Lower leg skin (tissue), 4 donors: ENCODE measurements at regions not wholly inside any gene's neighbourhood (a gene's known extent, or its start where the extent isn't known, plus 50 kb on each side); places are given as distances from the start of the nearest gene placed in this dataset.

Experiments used
- DNase-seq, 2 donors: peaks; one replicate each; pipeline ENCODE4 v3.0.0-alpha.2; 2019; ENCODE audit warnings: low spot score in 2 of 2
- H3K4me3 ChIP-seq: fragments of 200-600 bp; sonication (generic); 2 replicates; pipeline ENCODE4 v1.5.1; 2017; ENCODE audit warnings: mild to moderate bottlenecking, low read depth; ENCODE audit not compliant: poor library complexity, severe bottlenecking
- POLR2A ChIP-seq, 2 donors: fragments of 450-650 bp; IDR thresholded peaks; one replicate each; pipeline ENCODE4 v1.6.1; 2016 to 2017; ENCODE audit warnings: antibody characterized with exemption in 2 of 2, mild to moderate bottlenecking in 1 of 2, moderate library complexity in 1 of 2
- WGBS, 2 donors: methylation state at CpG; one replicate each; pipeline ENCODE4 v1.1.5; 2018; 5-methylcytosine and 5-hydroxymethylcytosine counted together
- intact Hi-C: fragments of 100-400 bp; cut with DNase I; formaldehyde crosslinking; loops from one replicate; pipeline ENCODE4 v1.15.0; 2023; ENCODE audit warnings: low total_unique reads
- TF ChIP-seq, protein P1 (sequence below), 3 donors: fragments of 450-650 bp; IDR thresholded peaks; one replicate each; pipeline ENCODE4 v1.5.1; 2016; ENCODE audit warnings: antibody characterized with exemption in 3 of 3, mild to moderate bottlenecking in 3 of 3, moderate library complexity in 2 of 3

DNA sequence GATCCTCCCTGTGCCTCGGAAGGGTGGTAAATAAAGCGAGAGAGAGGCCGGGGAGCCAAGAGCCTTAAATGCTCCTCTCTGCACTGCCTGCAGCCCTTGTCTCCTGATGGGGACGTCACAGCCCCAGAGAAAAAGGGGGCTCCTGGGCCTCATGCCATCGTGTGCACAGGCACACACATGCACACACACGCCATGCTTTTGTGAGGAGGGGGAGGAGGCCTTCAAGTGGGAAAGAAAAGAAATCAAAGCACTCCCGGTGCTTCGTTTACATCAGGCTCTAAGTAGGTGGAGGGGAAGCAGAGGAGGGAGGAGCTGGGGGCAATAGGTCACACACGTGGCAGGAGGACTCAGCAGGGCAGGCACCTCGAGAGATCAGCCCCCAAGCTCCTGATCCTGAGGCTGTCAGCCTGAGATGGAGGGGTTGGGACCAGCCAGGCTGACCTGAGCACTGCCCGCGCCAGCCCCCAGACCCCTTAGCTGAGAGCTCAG is 68.2 kb upstream of the NECTIN1 start:
- DNase-seq = no peak
- TF ChIP-seq POLR2A (IDR thresholded peaks at IDR 0.05) = no peak
- TF ChIP-seq, protein P1, sequence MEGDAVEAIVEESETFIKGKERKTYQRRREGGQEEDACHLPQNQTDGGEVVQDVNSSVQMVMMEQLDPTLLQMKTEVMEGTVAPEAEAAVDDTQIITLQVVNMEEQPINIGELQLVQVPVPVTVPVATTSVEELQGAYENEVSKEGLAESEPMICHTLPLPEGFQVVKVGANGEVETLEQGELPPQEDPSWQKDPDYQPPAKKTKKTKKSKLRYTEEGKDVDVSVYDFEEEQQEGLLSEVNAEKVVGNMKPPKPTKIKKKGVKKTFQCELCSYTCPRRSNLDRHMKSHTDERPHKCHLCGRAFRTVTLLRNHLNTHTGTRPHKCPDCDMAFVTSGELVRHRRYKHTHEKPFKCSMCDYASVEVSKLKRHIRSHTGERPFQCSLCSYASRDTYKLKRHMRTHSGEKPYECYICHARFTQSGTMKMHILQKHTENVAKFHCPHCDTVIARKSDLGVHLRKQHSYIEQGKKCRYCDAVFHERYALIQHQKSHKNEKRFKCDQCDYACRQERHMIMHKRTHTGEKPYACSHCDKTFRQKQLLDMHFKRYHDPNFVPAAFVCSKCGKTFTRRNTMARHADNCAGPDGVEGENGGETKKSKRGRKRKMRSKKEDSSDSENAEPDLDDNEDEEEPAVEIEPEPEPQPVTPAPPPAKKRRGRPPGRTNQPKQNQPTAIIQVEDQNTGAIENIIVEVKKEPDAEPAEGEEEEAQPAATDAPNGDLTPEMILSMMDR (IDR thresholded peaks at IDR 0.05) = no peak
- intact Hi-C loops = no loop called here

DNA sequence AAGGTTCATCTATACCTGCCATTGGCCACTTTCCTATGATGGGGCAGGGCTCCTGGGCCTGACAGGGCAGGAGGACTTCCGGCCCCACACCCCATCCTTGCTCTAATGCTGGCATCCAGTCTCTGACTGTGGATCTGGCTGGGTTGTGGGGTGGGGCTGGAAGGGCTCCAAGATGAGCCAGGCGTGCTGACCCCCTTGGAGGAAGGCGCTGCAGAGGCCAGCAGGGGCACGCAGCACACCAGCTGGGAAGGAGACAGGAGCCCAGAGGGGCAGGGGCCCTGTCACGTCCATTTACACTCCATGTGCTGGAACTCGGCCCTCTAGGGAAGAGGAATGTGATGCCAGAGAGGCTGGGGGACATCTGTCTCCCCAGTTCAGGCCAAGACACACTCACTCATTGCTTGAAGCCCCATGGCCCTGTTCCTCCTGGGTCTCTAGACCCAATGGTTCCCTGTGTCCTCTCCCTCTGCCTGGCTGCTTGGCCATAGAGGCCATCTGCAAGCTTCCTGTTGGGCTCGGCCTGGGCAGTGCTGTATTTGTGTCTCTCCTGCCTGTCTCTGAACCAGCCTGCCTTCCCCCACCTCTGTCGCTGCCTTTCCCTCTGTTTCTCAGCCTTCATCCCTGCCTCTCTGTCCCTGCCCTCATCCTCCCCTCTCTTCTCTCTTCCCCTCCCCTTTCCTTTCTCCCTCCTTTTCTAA is 67.5 kb upstream of the NECTIN1 start:
- no peak overlapping the region for H3K4me3 ChIP-seq
- TF ChIP-seq, protein P1 (IDR thresholded peaks at IDR 0.05) = no peak
- TF ChIP-seq POLR2A (IDR thresholded peaks at IDR 0.05) = no peak
- WGBS, 2 donors = 81 to 83% methylated on average over 5 to 8 of the region's 8 CpGs
- intact Hi-C loops = no loop called here
- DNase-seq = no peak

More for the DNA sequence above, 68.2 kb upstream of the NECTIN1 start:
- 53 to 65% methylated on average over 12 of the region's 12 CpGs for WGBS, 2 donors
- no peak overlapping the region for H3K4me3 ChIP-seq

DNA sequence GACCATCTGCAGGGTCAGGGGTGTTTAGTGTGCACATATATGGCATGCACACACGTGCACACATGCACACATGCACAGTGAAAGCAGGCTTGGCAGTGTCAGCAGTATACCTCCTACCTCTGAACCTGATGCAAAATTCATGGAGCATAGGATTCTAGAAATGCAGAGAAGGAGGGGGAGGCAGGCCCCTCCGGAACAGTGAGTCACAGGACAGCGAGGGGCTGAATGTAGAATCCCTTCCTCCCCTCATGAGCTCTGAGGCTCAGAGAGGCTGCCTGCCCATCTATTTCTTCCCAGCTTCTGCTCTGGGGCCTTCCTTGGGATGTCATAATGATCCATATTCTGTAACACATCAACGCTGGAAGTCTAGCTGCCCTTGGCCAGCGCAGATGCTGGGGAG is 66.7 kb upstream of the NECTIN1 start:
- no peak for TF ChIP-seq POLR2A (IDR thresholded peaks at IDR 0.05)
- TF ChIP-seq, protein P1 (IDR thresholded peaks at IDR 0.05) = no peak
- DNase-seq = no peak
- intact Hi-C loops = no loop called here

DNA sequence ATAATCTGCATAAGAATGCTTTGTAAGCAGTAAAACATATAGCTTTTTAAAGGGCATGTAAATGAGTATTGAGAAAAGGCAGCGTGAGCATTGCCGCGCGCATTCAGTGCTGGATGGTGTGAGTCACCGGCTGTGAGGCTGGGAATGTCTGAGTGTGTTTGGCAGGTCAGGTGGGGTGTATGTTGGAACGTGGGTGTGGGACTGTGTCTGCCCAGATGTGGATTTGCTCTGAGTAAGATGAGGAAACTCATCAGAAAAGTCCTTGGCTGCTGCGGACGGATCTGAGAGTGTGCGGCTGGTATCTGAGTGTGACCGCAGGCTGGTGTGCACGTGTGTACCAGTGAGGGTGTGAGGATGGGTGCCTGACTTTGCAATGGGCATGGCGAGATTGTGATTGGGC is 66.2 kb upstream of the NECTIN1 start:
- peak in 1 of 2 donors; percentile 68 for DNase-seq
- TF ChIP-seq, protein P1 (IDR thresholded peaks at IDR 0.05) = no peak
- TF ChIP-seq POLR2A (IDR thresholded peaks at IDR 0.05) = no peak
- no peak overlapping the region for H3K4me3 ChIP-seq
- intact Hi-C loops = no loop called here
- WGBS, 2 donors = 44 to 47% methylated on average over 12 of the region's 12 CpGs

More for the DNA sequence above, 66.7 kb upstream of the NECTIN1 start:
- 79 to 90% methylated on average over 5 of the region's 5 CpGs for WGBS, 2 donors
- no peak overlapping the region for H3K4me3 ChIP-seq

DNA sequence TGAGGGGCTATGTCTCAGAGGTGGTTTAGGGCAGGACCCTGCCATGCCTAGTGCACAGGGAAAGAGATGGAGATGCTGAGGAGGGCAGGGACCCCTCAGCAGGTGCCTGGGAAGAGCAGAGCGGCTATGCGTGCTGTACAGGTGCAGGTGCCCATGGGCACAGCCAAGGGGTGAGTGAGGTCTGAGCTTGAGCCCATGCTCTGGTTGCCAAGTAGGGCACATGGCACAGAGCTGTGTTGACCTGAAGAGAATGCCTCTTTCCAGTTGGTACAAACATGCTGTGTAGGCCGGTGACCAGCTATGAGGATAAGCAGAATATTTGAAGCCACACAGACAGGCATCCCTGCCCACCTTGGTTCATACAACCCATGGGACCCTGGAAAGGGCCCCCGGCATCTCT is 65.8 kb upstream of the NECTIN1 start:
- H3K4me3 ChIP-seq = no peak overlapping the region
- TF ChIP-seq POLR2A (IDR thresholded peaks at IDR 0.05) = no peak
- TF ChIP-seq, protein P1 (IDR thresholded peaks at IDR 0.05) = no peak
- WGBS, 2 donors = 71 to 93% methylated on average over 4 of the region's 4 CpGs
- DNase-seq = no peak
- intact Hi-C loops = no loop called here
